ENCODE measurements at regions not wholly inside any gene's neighbourhood (a gene's known extent, or its start where the extent isn't known, plus 50 kb on each side); places are given as distances from the start of the nearest gene placed in this dataset.

DNA sequence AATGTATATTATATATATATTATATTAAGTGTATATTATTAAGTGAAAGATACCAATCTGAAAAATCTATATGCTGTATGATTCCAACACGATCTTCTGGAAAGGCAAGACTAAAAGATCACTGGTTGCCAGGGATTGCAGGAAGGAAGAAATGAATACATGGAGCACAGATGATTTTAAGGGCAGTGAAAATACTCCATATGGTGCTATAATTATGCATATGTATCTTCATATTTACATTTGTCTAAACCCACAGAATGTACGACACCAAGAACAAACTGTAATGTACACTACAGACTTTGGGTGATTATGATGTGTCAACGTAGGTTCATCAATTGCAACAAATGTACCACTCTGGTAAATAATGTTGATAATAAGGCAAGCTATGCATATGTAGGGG is 194.7 kb upstream of the MME start:
- Histone ChIP-seq H3K36me3 (no peaks in the 10 kb centered on the region), H3K27ac (no peak overlapping the region), H3K9me3 (peaks cover 0 to 25% (median 20%) of the 10 kb centered on the region in 8 donors), H3K4me3 (no peak overlapping the region), H3K27me3 (replicated peaks in 1 of 7) (no peaks in the 10 kb centered on the region), H3K4me1 (no peaks in the 10 kb centered on the region)
- 87 to 93% (median 89%) methylated on average over 3 of the region's 3 CpGs for WGBS, 5 donors
- TF ChIP-seq POLR2A (IDR thresholded peaks at IDR 0.05) (no peak), POLR2AphosphoS5 (IDR thresholded peaks at IDR 0.05) (no peak)
- TF ChIP-seq, protein P1, sequence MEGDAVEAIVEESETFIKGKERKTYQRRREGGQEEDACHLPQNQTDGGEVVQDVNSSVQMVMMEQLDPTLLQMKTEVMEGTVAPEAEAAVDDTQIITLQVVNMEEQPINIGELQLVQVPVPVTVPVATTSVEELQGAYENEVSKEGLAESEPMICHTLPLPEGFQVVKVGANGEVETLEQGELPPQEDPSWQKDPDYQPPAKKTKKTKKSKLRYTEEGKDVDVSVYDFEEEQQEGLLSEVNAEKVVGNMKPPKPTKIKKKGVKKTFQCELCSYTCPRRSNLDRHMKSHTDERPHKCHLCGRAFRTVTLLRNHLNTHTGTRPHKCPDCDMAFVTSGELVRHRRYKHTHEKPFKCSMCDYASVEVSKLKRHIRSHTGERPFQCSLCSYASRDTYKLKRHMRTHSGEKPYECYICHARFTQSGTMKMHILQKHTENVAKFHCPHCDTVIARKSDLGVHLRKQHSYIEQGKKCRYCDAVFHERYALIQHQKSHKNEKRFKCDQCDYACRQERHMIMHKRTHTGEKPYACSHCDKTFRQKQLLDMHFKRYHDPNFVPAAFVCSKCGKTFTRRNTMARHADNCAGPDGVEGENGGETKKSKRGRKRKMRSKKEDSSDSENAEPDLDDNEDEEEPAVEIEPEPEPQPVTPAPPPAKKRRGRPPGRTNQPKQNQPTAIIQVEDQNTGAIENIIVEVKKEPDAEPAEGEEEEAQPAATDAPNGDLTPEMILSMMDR (IDR thresholded peaks at IDR 0.05 in 8 of 11, conservative IDR thresholded peaks at IDR 0.05 in 3 of 11) = no peak
- no peak for DNase-seq
- intact Hi-C loops (cut with DNase I; ENCODE audit: low total_unique reads) = no loop called here

GRCh38 chr3:154884952-154885351 is 195.2 kb upstream of the MME start:
- no peak for DNase-seq
- Histone ChIP-seq H3K36me3 (no peaks in the 10 kb centered on the region), H3K4me1 (no peaks in the 10 kb centered on the region), H3K4me3 (no peak overlapping the region), H3K27ac (no peak overlapping the region), H3K27me3 (replicated peaks in 1 of 7) (no peaks in the 10 kb centered on the region), H3K9me3 (peaks cover 0 to 26% (median 21%) of the 10 kb centered on the region in 8 donors)
- TF ChIP-seq POLR2A (IDR thresholded peaks at IDR 0.05) (no peak), POLR2AphosphoS5 (IDR thresholded peaks at IDR 0.05) (no peak)
- TF ChIP-seq, protein P1 (IDR thresholded peaks at IDR 0.05 in 8 of 11, conservative IDR thresholded peaks at IDR 0.05 in 3 of 11) = no peak
- intact Hi-C loops (cut with DNase I; ENCODE audit: low total_unique reads) = no loop called here

GRCh38 chr3:154875142-154875541 is 205.0 kb upstream of the MME start:
- no peaks in the 10 kb centered on the region for H3K36me3 ChIP-seq
- DNase-seq = no peak
- H3K4me1 ChIP-seq = peaks cover 0 to 3% (median 0%) of the 10 kb centered on the region in 6 donors
- no peak overlapping the region for H3K4me3 ChIP-seq
- WGBS, 5 donors = 90 to 95% (median 92%) methylated on average over 6 to 7 of the region's 7 CpGs
- intact Hi-C loops (cut with DNase I; ENCODE audit: low total_unique reads) = no loop called here
- TF ChIP-seq, protein P1 (IDR thresholded peaks at IDR 0.05 in 8 of 11, conservative IDR thresholded peaks at IDR 0.05 in 3 of 11) = no peak
- no peak overlapping the region for H3K27ac ChIP-seq
- peaks cover 0 to 11% (median 8%) of the 10 kb centered on the region in 8 donors for H3K9me3 ChIP-seq
- H3K27me3 ChIP-seq (replicated peaks in 1 of 7) = no peaks in the 10 kb centered on the region

DNA sequence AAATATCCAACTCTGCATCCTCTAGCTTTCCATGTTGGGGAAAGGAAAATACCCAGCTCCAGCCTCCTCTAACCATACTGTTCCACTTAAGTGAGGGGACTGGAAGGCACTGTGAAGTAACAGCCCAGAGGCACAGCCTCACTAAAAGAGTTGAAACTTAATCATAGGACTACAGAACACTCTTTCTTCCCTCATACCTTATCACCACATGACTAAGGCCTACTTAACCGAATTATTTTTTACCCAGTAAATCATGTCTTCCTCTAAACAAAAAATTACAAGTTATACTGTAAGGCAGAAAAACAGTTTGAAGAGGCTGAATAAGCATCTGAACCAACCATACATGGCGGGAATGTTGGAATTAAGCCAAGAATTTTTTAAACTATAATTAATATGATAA is 207.4 kb upstream of the MME start:
- peaks cover 0 to 3% (median 0%) of the 10 kb centered on the region in 6 donors for H3K4me1 ChIP-seq
- TF ChIP-seq, protein P1 (IDR thresholded peaks at IDR 0.05 in 8 of 11, conservative IDR thresholded peaks at IDR 0.05 in 3 of 11) = no peak
- TF ChIP-seq POLR2AphosphoS5 (IDR thresholded peaks at IDR 0.05) (no peak), POLR2A (IDR thresholded peaks at IDR 0.05) (no peak)
- WGBS, 5 donors = 74 to 87% (median 81%) methylated on average over 2 of the region's 2 CpGs
- intact Hi-C loops (cut with DNase I; ENCODE audit: low total_unique reads) = no loop called here
- H3K4me3 ChIP-seq = no peak overlapping the region
- H3K36me3 ChIP-seq = no peaks in the 10 kb centered on the region
- H3K27ac ChIP-seq = no peak overlapping the region
- no peaks in the 10 kb centered on the region for H3K27me3 ChIP-seq (replicated peaks in 1 of 7)
- no peak for DNase-seq
- no peaks in the 10 kb centered on the region for H3K9me3 ChIP-seq

Data from spleen (tissue), 11 donors.